Spleen (tissue), 7 donors: ENCODE measurements at regions not wholly inside any gene's neighbourhood (a gene's known extent, or its start where the extent isn't known, plus 50 kb on each side); places are given as distances from the start of the nearest gene placed in this dataset.

Experiments
- POLR2A ChIP-seq, 3 donors: fragments of 450-650 bp; IDR thresholded peaks; one replicate each; pipeline ENCODE4 v1.5.1; 2017; ENCODE audit warnings: antibody characterized with exemption in 3 of 3, mild to moderate bottlenecking in 1 of 3
- POLR2AphosphoS5 ChIP-seq, 3 donors: sonication (generic); formaldehyde crosslinking; IDR thresholded peaks; one replicate each; pipeline ENCODE4 v1.5.1; 2017; ENCODE audit warnings: antibody characterized with exemption in 3 of 3
- TF ChIP-seq, protein P1 (sequence below), 11 experiments: fragments of 200-600 bp in 7 of 11; fragments of 450-650 bp in 4 of 11; sonication (generic) in 4 of 11; IDR thresholded peaks in 8 of 11; conservative IDR thresholded peaks in 3 of 11; 1 replicate in 7 of 11; 2 replicates in 4 of 11; pipeline versions ENCODE4 v1.4.0 to v1.8.0; 2016 to 2021; ENCODE audit warnings: antibody characterized with exemption in 11 of 11, inconsistent platforms in 4 of 11, mild to moderate bottlenecking in 1 of 11
- donor health status: DM: no; HTN: no; CAD: no; lungs with moderate emphysema.
- donor health status: DM: no; HTN: no; CAD: no.
- donor health status: DM: no; HTN: no; CAD: no.

DNA sequence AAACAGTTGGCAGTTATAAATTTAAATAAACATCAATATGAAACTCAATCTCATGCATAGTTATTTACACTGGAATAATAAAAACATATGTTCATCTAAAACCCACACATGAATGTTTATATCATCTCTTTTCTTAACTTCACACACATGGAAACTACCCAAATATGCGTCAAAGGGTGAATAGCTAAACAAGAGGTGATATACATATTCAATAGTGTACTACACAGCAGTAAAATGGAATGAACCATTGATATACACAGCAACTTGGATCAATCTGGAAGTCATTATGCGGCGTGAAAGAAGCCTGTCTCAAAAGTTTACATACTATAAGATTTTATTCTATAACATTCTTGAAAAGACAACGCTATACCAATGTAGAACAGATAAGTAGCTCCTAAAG lies 282.5 kb upstream of the POM121L12 start:
- TF ChIP-seq, protein P1, sequence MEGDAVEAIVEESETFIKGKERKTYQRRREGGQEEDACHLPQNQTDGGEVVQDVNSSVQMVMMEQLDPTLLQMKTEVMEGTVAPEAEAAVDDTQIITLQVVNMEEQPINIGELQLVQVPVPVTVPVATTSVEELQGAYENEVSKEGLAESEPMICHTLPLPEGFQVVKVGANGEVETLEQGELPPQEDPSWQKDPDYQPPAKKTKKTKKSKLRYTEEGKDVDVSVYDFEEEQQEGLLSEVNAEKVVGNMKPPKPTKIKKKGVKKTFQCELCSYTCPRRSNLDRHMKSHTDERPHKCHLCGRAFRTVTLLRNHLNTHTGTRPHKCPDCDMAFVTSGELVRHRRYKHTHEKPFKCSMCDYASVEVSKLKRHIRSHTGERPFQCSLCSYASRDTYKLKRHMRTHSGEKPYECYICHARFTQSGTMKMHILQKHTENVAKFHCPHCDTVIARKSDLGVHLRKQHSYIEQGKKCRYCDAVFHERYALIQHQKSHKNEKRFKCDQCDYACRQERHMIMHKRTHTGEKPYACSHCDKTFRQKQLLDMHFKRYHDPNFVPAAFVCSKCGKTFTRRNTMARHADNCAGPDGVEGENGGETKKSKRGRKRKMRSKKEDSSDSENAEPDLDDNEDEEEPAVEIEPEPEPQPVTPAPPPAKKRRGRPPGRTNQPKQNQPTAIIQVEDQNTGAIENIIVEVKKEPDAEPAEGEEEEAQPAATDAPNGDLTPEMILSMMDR (IDR thresholded peaks at IDR 0.05 in 8 of 11, conservative IDR thresholded peaks at IDR 0.05 in 3 of 11), result no peak
- TF ChIP-seq POLR2A (IDR thresholded peaks at IDR 0.05) (no peak), POLR2AphosphoS5 (IDR thresholded peaks at IDR 0.05) (no peak)
